ENCODE measurements at regions not wholly inside any gene's neighbourhood (a gene's known extent, or its start where the extent isn't known, plus 50 kb on each side); places are given as distances from the start of the nearest gene placed in this dataset.

DNA sequence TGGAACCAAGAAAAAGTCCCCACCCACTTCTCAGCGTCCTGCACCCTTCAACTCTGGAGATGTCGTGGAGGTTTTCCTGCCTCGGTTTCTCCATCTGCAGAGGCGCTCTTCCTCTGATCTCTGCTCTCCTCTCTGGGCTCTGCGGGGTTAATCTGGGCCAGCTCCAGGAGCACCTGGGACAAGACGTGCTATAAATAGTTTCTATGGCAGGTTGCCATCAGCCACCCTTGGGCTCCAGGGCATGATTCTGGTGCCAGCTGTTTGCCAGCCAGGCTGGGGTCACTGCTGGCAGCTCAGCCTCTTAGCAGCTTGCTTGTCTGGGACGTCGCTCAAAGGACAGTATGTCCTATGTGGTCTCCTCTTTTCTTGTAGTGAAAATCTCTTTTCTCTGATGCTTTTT, 137.1 kb downstream of the ACTL8 start:
- peaks cover 0 to 6% (median 0%) of the 10 kb centered on the region in 4 experiments for H3K27me3 ChIP-seq (replicated peaks in 1 of 4; ENCODE audit: control extremely low read depth in 1 of 4, control insufficient read depth in 3 of 4, insufficient read depth in 4 of 4, low read length in 3 of 4)
- H3K4me3 ChIP-seq (ENCODE audit: control extremely low read depth in 1 of 5, extremely low read depth in 1 of 5, insufficient read depth in 1 of 5, low read depth in 2 of 5, low read length in 4 of 5) = no peak overlapping the region
- DNase-seq (no peak), ATAC-seq (ENCODE audit: low read depth) (no peak)
- CTCF ChIA-PET = no interaction called here
- Mint-ChIP-seq H3K4me1 (no peaks in the 10 kb centered on the region), H3K27me3 (peaks cover 18% of the 10 kb centered on the region), H3K4me3 (no peak overlapping the region), H3K27ac (no peak overlapping the region), H3K9me3 (ENCODE audit: insufficient read depth) (no peaks in the 10 kb centered on the region)
- 78% methylated on average over 6 of the region's 8 CpGs for WGBS (ENCODE audit: insufficient coverage)
- POLR2A ChIA-PET = no interaction called here
- H3K79me2 ChIP-seq (ENCODE audit: control insufficient read depth, insufficient read depth, low read length) = no peaks in the 10 kb centered on the region
- intact Hi-C loops (cut with micrococcal nuclease) = no loop called here
- H3K4me2 ChIP-seq (replicated peaks; ENCODE audit: low read depth, low read length, poor library complexity, severe bottlenecking) = no peak overlapping the region
- H3K9ac ChIP-seq (ENCODE audit: low read length) = no peak overlapping the region
- H2AFZ ChIP-seq (ENCODE audit: insufficient read depth, low read depth, low read length, poor library complexity, severe bottlenecking) = no peak overlapping the region
- H3K27ac ChIP-seq (ENCODE audit: low read length in 2 of 2) = no peak overlapping the region
- peaks cover 0 to 8% (median 0%) of the 10 kb centered on the region in 3 donors for H3K9me3 ChIP-seq (ENCODE audit: control extremely low read depth in 1 of 3, control insufficient read depth in 2 of 3, insufficient read depth in 1 of 3, low read length in 2 of 3)
- no peaks in the 10 kb centered on the region for H4K20me1 ChIP-seq (ENCODE audit: control insufficient read depth, insufficient read depth, low read length, poor library complexity, severe bottlenecking)
- no peaks in the 10 kb centered on the region for H3K36me3 ChIP-seq (replicated peaks in 1 of 2; ENCODE audit: control extremely low read depth in 1 of 2, control insufficient read depth in 1 of 2, extremely low read depth in 1 of 2, insufficient read depth in 2 of 2, low read length in 1 of 2)
- no peaks in the 10 kb centered on the region for H3K4me1 ChIP-seq (ENCODE audit: control insufficient read depth in 2 of 2, insufficient read depth in 2 of 2, low read length in 2 of 2)
- TF ChIP-seq, protein P1, sequence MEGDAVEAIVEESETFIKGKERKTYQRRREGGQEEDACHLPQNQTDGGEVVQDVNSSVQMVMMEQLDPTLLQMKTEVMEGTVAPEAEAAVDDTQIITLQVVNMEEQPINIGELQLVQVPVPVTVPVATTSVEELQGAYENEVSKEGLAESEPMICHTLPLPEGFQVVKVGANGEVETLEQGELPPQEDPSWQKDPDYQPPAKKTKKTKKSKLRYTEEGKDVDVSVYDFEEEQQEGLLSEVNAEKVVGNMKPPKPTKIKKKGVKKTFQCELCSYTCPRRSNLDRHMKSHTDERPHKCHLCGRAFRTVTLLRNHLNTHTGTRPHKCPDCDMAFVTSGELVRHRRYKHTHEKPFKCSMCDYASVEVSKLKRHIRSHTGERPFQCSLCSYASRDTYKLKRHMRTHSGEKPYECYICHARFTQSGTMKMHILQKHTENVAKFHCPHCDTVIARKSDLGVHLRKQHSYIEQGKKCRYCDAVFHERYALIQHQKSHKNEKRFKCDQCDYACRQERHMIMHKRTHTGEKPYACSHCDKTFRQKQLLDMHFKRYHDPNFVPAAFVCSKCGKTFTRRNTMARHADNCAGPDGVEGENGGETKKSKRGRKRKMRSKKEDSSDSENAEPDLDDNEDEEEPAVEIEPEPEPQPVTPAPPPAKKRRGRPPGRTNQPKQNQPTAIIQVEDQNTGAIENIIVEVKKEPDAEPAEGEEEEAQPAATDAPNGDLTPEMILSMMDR (IDR thresholded peaks at IDR 0.05) = no peak
- no peak for TF ChIP-seq EZH2 (IDR thresholded peaks at IDR 0.05; ENCODE audit: borderline replicate concordance, insufficient read depth, low read depth, low read length, poor library complexity, severe bottlenecking)

DNA sequence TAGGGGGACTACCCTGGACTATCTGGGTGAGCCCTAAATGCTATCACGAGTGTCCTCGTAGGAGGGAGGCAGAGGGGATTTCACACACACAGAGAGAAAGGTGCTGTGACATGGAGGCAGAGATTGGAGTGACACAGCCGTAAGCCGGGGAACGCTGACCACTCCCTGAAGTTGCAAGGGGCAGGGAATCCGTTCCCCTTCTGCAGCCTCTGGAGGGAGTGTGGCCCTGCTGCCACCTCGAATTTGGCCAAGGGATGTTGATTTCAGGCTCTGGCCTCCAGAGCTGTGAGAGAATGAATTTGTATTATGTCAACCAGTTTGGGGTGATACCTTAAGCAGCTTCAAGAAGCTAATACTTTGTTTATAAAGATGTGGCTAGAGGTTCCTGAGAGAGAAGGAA, 137.7 kb downstream of the ACTL8 start:
- H3K4me3 Mint-ChIP-seq = no peak overlapping the region
- CTCF ChIA-PET = interaction anchor here (0.5 kb wide), 1 partner anchor 120 kb away, joined by 3 read pairs; no protein-coding TSS in a partner anchor
- Histone ChIP-seq H3K4me1 (ENCODE audit: control insufficient read depth in 2 of 2, insufficient read depth in 2 of 2, low read length in 2 of 2) (no peaks in the 10 kb centered on the region), H3K27ac (ENCODE audit: low read length in 2 of 2) (no peak overlapping the region), H4K20me1 (ENCODE audit: control insufficient read depth, insufficient read depth, low read length, poor library complexity, severe bottlenecking) (no peaks in the 10 kb centered on the region), H3K9me3 (ENCODE audit: control extremely low read depth in 1 of 3, control insufficient read depth in 2 of 3, insufficient read depth in 1 of 3, low read length in 2 of 3) (peaks cover 0 to 8% (median 0%) of the 10 kb centered on the region in 3 donors), H3K9ac (ENCODE audit: low read length) (no peak overlapping the region), H3K4me2 (replicated peaks; ENCODE audit: low read depth, low read length, poor library complexity, severe bottlenecking) (no peak overlapping the region), H3K27me3 (replicated peaks in 1 of 4; ENCODE audit: control extremely low read depth in 1 of 4, control insufficient read depth in 3 of 4, insufficient read depth in 4 of 4, low read length in 3 of 4) (peaks cover 0 to 2% (median 0%) of the 10 kb centered on the region in 4 experiments), H3K79me2 (ENCODE audit: control insufficient read depth, insufficient read depth, low read length) (no peaks in the 10 kb centered on the region), H3K4me3 (ENCODE audit: control extremely low read depth in 1 of 5, extremely low read depth in 1 of 5, insufficient read depth in 1 of 5, low read depth in 2 of 5, low read length in 4 of 5) (no peak overlapping the region), H2AFZ (ENCODE audit: insufficient read depth, low read depth, low read length, poor library complexity, severe bottlenecking) (no peak overlapping the region), H3K36me3 (replicated peaks in 1 of 2; ENCODE audit: control extremely low read depth in 1 of 2, control insufficient read depth in 1 of 2, extremely low read depth in 1 of 2, insufficient read depth in 2 of 2, low read length in 1 of 2) (no peaks in the 10 kb centered on the region)
- WGBS (ENCODE audit: insufficient coverage) = 63% methylated on average over 7 of the region's 7 CpGs
- no peak for DNase-seq
- intact Hi-C loops (cut with micrococcal nuclease) = no loop called here
- ATAC-seq (ENCODE audit: low read depth) = no peak
- no peaks in the 10 kb centered on the region for H3K9me3 Mint-ChIP-seq (ENCODE audit: insufficient read depth)
- POLR2A ChIA-PET = no interaction called here
- peaks cover 21% of the 10 kb centered on the region for H3K27me3 Mint-ChIP-seq
- TF ChIP-seq, protein P1 (IDR thresholded peaks at IDR 0.05) = no peak
- no peak for TF ChIP-seq EZH2 (IDR thresholded peaks at IDR 0.05; ENCODE audit: borderline replicate concordance, insufficient read depth, low read depth, low read length, poor library complexity, severe bottlenecking)
- H3K4me1 Mint-ChIP-seq = no peaks in the 10 kb centered on the region
- no peak overlapping the region for H3K27ac Mint-ChIP-seq
